ENCODE measurements at regions not wholly inside any gene's neighbourhood (a gene's known extent, or its start where the extent isn't known, plus 50 kb on each side); places are given as distances from the start of the nearest gene placed in this dataset.

DNA sequence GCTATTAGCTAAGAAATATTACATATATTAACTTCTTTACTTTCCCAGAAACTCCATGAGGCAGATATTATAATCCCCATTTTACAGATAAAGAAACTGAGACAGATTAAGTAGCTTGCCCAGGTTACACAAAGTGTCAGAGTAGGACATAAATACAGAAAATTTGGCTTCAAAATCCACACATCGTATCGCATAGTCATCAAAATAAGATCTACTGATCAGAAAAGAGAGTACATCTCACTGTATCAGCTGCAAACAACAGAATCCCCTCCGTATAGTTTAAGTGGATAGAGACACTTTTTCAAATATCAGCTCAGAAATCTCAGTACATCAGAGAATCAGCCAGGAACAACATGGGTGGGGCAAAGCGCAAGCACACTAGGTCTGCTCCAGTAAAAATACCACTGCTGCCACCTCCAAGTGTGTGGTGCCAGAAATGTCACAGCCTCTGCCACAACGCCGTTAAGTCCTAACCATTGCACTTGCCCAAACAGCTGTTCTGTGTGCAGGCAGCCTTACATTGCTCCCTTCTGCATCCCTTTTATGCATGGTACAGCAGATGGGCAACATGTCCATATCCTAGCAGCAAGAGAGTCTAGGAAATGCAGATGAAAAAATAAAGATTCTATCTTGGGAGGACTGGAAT is 204.8 kb downstream of the KLF12 start:
- Mint-ChIP-seq H3K9me3 (ENCODE audit: low read depth) (no peaks in the 10 kb centered on the region), H3K4me1 (ENCODE audit: low read depth) (peaks cover 5% of the 10 kb centered on the region), H3K36me3 (ENCODE audit: insufficient read depth) (peaks cover 2% of the 10 kb centered on the region), H3K4me3 (ENCODE audit: low read depth) (no peak overlapping the region), H3K27me3 (no peaks in the 10 kb centered on the region), H3K27ac (no peak overlapping the region)
- TF ChIP-seq, protein P1, sequence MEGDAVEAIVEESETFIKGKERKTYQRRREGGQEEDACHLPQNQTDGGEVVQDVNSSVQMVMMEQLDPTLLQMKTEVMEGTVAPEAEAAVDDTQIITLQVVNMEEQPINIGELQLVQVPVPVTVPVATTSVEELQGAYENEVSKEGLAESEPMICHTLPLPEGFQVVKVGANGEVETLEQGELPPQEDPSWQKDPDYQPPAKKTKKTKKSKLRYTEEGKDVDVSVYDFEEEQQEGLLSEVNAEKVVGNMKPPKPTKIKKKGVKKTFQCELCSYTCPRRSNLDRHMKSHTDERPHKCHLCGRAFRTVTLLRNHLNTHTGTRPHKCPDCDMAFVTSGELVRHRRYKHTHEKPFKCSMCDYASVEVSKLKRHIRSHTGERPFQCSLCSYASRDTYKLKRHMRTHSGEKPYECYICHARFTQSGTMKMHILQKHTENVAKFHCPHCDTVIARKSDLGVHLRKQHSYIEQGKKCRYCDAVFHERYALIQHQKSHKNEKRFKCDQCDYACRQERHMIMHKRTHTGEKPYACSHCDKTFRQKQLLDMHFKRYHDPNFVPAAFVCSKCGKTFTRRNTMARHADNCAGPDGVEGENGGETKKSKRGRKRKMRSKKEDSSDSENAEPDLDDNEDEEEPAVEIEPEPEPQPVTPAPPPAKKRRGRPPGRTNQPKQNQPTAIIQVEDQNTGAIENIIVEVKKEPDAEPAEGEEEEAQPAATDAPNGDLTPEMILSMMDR (IDR thresholded peaks at IDR 0.05; ENCODE audit: unreplicated experiment), result no peak
- DNase-seq (ENCODE audit: low spot score, unreplicated experiment), result no peak

DNA sequence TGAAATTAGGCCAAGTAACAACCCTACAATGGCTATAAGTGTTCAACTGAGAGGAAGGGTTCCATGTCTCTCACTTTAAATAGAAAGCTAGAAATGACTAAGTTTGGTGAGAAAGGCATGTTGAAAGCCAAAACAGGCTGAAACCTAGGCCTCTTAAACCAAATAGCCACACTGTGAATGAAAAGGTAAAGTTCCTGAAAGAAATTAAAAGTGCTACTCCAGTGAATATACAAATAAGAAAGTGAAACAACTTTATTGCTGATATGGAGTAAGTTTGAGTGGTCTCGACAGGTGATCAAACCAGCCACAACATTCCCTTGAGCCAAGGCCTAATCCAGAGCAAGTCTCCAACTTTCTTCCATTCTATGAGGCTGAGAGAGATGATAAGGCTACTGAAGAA is 209.6 kb downstream of the KLF12 start:
- TF ChIP-seq, protein P1 (IDR thresholded peaks at IDR 0.05; ENCODE audit: unreplicated experiment), result no peak
- Mint-ChIP-seq H3K4me1 (ENCODE audit: low read depth) (peaks cover 5% of the 10 kb centered on the region), H3K4me3 (ENCODE audit: low read depth) (no peak overlapping the region), H3K36me3 (ENCODE audit: insufficient read depth) (peaks cover 2% of the 10 kb centered on the region), H3K27me3 (no peaks in the 10 kb centered on the region), H3K9me3 (ENCODE audit: low read depth) (no peaks in the 10 kb centered on the region), H3K27ac (no peak overlapping the region)
- DNase-seq (ENCODE audit: low spot score, unreplicated experiment), result no peak

DNA sequence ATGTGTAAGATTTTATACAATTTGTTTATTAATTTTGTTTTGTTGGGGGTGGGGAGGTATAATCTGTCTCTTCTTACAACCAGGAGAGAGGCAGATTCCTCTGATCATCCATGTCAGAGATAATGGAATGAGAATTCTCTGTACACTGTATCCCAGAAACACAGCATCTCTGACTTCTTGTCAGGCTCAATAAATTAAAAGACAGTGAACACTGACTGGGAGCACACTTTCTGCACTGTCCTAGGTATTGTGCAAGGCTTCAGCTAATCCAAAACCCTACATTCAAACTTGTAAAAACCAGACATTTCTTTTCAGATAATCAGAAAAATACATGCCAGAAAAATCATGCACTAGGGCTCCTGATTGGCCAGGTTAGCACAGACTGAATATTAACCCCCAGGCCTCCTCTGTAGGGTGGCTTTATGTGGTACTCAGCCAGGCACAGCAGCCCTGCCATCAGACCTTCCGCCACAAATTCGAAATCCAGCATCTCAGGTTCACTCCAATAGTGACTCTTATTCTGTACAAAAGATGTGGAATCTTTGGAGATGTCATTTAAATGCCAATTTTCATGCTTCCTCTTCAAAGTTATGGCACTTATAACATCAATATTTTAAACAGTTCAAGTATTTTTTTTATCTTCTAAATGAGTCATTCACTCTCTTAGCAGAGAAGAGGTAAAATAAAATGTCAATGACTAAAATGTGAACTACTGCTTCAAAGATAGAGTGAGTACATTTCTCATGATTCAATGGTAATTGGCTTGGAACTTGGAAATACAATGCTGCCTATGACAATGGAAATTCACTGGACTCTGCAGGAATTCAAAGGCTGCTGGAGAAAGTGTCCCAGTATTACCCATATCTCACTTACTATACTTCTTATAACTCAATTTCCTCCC is 211.5 kb downstream of the KLF12 start:
- Mint-ChIP-seq H3K36me3 (ENCODE audit: insufficient read depth) (no peaks in the 10 kb centered on the region), H3K9me3 (ENCODE audit: low read depth) (no peaks in the 10 kb centered on the region), H3K4me3 (ENCODE audit: low read depth) (no peak overlapping the region), H3K27ac (no peak overlapping the region), H3K4me1 (ENCODE audit: low read depth) (peaks cover 5% of the 10 kb centered on the region), H3K27me3 (no peaks in the 10 kb centered on the region)
- TF ChIP-seq, protein P1 (IDR thresholded peaks at IDR 0.05; ENCODE audit: unreplicated experiment), result no peak
- DNase-seq (ENCODE audit: low spot score, unreplicated experiment), result no peak

DNA sequence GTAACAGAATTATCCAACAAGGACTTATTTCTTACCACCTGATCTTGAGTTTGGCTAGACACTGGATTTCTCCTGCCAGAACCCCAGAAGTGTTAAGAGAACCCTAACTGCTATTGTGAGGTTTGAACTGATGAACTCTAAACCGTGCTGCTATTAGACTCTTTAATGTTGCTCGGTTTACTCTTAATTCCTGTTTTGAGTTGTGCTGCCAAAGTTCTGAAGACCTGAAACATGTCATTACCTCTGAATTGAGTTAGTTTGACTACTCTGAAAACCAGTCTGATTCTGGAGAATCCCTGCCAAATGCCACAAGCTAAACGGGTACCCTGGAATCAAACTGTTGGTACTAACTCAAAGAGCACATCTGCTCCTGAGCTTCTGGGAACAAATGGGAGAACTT is 215.5 kb downstream of the KLF12 start:
- TF ChIP-seq, protein P1 (IDR thresholded peaks at IDR 0.05; ENCODE audit: unreplicated experiment), result no peak
- Mint-ChIP-seq H3K9me3 (ENCODE audit: low read depth) (no peaks in the 10 kb centered on the region), H3K27ac (no peak overlapping the region), H3K36me3 (ENCODE audit: insufficient read depth) (no peaks in the 10 kb centered on the region), H3K4me1 (ENCODE audit: low read depth) (peaks cover 5% of the 10 kb centered on the region), H3K4me3 (ENCODE audit: low read depth) (no peak overlapping the region), H3K27me3 (no peaks in the 10 kb centered on the region)
- no peak for DNase-seq (ENCODE audit: low spot score, unreplicated experiment)

DNA sequence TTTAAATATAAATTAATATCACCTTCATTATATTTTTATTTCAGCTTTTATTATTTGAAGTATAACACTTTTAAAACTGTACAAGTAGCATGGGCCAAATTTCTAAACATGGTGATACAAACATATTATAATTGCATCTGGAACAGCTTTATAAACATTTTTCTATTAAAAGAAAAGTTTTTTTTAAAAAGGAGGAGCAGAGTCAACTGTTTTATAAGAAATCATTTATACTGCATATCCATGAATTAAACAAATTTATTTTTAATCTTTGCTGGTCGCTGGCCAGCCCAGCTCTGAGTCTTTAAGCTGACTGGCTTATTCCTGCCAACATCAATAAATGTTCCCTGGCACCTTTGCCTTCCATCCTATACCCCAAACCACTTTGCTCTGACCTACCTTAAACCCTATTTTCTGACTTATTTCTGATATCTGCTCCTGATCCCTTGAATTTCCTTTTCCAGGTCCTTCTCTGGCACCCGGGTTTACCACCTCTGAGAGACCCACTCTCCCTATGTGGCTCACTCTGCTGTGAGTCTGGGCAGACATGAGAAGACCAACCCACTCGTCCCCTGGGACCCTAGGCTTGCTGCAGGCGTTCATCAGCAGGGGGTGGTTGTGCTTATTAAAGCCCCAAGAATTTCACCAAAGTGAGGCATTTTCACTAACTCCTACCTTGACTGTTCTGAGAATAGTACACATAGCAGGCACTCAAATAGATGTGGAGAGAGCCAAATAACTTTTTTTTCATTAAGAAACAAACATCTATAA is 220.3 kb downstream of the KLF12 start:
- Mint-ChIP-seq H3K36me3 (ENCODE audit: insufficient read depth) (no peaks in the 10 kb centered on the region), H3K9me3 (ENCODE audit: low read depth) (peaks cover 3% of the 10 kb centered on the region), H3K4me3 (ENCODE audit: low read depth) (no peak overlapping the region), H3K27me3 (no peaks in the 10 kb centered on the region), H3K27ac (no peak overlapping the region), H3K4me1 (ENCODE audit: low read depth) (peaks cover 5% of the 10 kb centered on the region)
- no peak for DNase-seq (ENCODE audit: low spot score, unreplicated experiment)
- TF ChIP-seq, protein P1 (IDR thresholded peaks at IDR 0.05; ENCODE audit: unreplicated experiment), result no peak

Data from progenitor cell of endocrine pancreas (in vitro differentiated cells).